ENCODE measurements at regions not wholly inside any gene's neighbourhood (a gene's known extent, or its start where the extent isn't known, plus 50 kb on each side); places are given as distances from the start of the nearest gene placed in this dataset.

- TF ChIP-seq CTCF (IDR thresholded peaks at IDR 0.05) (no peak), POLR2AphosphoS5 (IDR thresholded peaks at IDR 0.05) (no peak)
Measured at GRCh38 chr2:3001615-3002560, 375.7 kb downstream of the EIPR1 start.
